ENCODE measurements at regions not wholly inside any gene's neighbourhood (a gene's known extent, or its start where the extent isn't known, plus 50 kb on each side); places are given as distances from the start of the nearest gene placed in this dataset.

DNA sequence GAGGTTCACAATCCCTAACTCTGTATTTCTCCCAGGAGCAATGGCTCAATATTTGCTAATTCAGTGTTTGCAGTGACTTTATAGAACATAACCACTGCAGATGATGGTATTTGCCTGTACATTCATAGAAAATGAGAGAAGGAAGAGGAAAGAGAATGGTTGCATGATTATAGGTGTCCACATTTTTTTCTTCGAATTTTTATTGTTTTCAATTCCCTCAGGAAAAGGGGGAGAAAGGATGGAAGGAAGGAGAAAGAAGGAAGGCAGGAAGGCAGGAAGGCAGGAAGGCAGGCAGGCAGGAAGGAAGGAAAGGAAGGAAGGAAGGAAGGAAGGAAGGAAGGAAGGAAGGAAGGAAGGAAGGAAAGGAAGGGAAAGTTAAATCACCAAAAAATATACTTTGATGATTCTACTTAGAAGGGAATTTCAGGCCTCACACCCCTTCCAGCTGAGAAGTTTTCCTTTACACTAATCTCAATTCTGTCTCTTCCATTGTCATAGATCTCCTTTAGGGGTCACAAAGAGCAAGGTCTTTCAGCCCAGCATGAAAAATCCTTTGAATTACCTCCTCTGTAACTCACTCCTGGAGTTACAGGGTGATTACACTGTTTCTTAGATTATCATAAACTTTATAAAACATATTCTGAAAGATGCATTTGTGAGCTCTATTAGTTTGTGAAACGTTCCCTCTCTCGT, 118.8 kb upstream of the INHBA start:
- no peak overlapping the region for H3K27ac ChIP-seq (ENCODE audit: low read depth in 1 of 2, low read length in 2 of 2)
- H3K4me3 ChIP-seq (ENCODE audit: low read depth in 1 of 3, low read length in 3 of 3) = no peak overlapping the region
- no peaks in the 10 kb centered on the region for H3K9me3 ChIP-seq (ENCODE audit: control insufficient read depth in 4 of 4, low read length in 3 of 4)
- no peaks in the 10 kb centered on the region for H3K4me1 ChIP-seq (ENCODE audit: control insufficient read depth in 4 of 4, insufficient read depth in 4 of 4, low read length in 3 of 4)
- no peak for DNase-seq (ENCODE audit: low spot score)
- no peak for TF ChIP-seq TAF1 (conservative IDR thresholded peaks at IDR 0.05)
- TF ChIP-seq, protein P1, sequence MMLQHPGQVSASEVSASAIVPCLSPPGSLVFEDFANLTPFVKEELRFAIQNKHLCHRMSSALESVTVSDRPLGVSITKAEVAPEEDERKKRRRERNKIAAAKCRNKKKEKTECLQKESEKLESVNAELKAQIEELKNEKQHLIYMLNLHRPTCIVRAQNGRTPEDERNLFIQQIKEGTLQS (IDR thresholded peaks at IDR 0.05) = no peak
- TF ChIP-seq, protein P2, sequence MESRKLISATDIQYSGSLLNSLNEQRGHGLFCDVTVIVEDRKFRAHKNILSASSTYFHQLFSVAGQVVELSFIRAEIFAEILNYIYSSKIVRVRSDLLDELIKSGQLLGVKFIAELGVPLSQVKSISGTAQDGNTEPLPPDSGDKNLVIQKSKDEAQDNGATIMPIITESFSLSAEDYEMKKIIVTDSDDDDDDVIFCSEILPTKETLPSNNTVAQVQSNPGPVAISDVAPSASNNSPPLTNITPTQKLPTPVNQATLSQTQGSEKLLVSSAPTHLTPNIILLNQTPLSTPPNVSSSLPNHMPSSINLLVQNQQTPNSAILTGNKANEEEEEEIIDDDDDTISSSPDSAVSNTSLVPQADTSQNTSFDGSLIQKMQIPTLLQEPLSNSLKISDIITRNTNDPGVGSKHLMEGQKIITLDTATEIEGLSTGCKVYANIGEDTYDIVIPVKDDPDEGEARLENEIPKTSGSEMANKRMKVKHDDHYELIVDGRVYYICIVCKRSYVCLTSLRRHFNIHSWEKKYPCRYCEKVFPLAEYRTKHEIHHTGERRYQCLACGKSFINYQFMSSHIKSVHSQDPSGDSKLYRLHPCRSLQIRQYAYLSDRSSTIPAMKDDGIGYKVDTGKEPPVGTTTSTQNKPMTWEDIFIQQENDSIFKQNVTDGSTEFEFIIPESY (IDR thresholded peaks at IDR 0.05) = no peak
- no peak for TF ChIP-seq FOXA1 (IDR thresholded peaks at IDR 0.05)
- TF ChIP-seq NR2F2 (IDR thresholded peaks at IDR 0.05) = no peak
- no peak for TF ChIP-seq EGR1 (IDR thresholded peaks at IDR 0.05; ENCODE audit: low read depth in 2 of 2)
- TF ChIP-seq SP1 (IDR thresholded peaks at IDR 0.05) = no peak
- WGBS = 57% methylated on average over 3 of the region's 3 CpGs
- peaks cover 0 to 4% (median 0%) of the 10 kb centered on the region in 4 donors for H3K27me3 ChIP-seq (ENCODE audit: control insufficient read depth in 4 of 4, insufficient read depth in 4 of 4, low read length in 3 of 4)
- H3K9ac ChIP-seq (ENCODE audit: low read depth in 1 of 2, low read length in 2 of 2) = no peak overlapping the region
- no peaks in the 10 kb centered on the region for H3K36me3 ChIP-seq (ENCODE audit: control insufficient read depth in 4 of 4, insufficient read depth in 3 of 4, low read depth in 1 of 4, low read length in 3 of 4)

DNA sequence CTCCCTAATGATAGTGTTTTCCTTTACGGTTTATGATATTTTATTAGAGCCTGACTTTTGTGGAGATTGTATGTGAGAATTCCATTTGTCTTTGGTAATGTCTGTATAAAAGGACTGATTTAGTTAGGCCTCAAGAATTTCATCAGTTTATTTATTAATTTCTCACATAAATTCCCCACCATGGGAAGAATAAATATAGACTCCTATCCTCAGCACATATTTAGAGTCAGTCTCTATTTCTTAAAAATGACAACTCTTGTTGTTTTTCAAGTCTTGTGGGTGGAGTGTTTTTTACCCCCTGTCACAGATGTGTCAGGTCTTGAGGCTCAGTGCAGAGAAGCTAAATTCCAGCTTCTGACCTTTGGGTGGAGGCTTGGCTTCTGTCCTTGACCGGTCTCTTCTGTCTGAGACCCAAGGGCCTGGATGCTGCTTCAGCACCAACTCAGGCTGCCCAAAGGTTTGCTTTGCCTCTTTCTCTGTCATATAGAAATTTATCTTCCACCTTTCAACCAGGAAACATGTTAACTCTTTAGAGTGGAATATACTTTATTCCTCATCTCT, 117.3 kb upstream of the INHBA start:
- no peak for DNase-seq (ENCODE audit: low spot score)

More for the DNA sequence above, 117.3 kb upstream of the INHBA start:
- no peak overlapping the region for H3K4me3 ChIP-seq (ENCODE audit: low read depth in 1 of 3, low read length in 3 of 3)
- TF ChIP-seq HNF4A (conservative IDR thresholded peaks at IDR 0.05) (no peak), GABPA (IDR thresholded peaks at IDR 0.05 in 1 of 2, conservative IDR thresholded peaks at IDR 0.05 in 1 of 2) (no peak), RAD21 (IDR thresholded peaks at IDR 0.05) (no peak), YY1 (IDR thresholded peaks at IDR 0.05) (no peak), RXRA (IDR thresholded peaks at IDR 0.05) (no peak), NR2F2 (IDR thresholded peaks at IDR 0.05) (no peak), TAF1 (conservative IDR thresholded peaks at IDR 0.05) (no peak), EGR1 (IDR thresholded peaks at IDR 0.05; ENCODE audit: low read depth in 2 of 2) (no peak), FOXA2 (IDR thresholded peaks at IDR 0.05) (no peak), FOXA1 (IDR thresholded peaks at IDR 0.05) (no peak), SP1 (IDR thresholded peaks at IDR 0.05) (no peak)
- TF ChIP-seq, protein P3, sequence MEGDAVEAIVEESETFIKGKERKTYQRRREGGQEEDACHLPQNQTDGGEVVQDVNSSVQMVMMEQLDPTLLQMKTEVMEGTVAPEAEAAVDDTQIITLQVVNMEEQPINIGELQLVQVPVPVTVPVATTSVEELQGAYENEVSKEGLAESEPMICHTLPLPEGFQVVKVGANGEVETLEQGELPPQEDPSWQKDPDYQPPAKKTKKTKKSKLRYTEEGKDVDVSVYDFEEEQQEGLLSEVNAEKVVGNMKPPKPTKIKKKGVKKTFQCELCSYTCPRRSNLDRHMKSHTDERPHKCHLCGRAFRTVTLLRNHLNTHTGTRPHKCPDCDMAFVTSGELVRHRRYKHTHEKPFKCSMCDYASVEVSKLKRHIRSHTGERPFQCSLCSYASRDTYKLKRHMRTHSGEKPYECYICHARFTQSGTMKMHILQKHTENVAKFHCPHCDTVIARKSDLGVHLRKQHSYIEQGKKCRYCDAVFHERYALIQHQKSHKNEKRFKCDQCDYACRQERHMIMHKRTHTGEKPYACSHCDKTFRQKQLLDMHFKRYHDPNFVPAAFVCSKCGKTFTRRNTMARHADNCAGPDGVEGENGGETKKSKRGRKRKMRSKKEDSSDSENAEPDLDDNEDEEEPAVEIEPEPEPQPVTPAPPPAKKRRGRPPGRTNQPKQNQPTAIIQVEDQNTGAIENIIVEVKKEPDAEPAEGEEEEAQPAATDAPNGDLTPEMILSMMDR (IDR thresholded peaks at IDR 0.05; ENCODE audit: low read depth, low read length, missing input control) = no peak
- TF ChIP-seq, protein P4, sequence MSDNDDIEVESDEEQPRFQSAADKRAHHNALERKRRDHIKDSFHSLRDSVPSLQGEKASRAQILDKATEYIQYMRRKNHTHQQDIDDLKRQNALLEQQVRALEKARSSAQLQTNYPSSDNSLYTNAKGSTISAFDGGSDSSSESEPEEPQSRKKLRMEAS (IDR thresholded peaks at IDR 0.05) = no peak
- TF ChIP-seq, protein P2 (IDR thresholded peaks at IDR 0.05) = no peak
- H3K27ac ChIP-seq (ENCODE audit: low read depth in 1 of 2, low read length in 2 of 2) = no peak overlapping the region
- no peak overlapping the region for H3K9ac ChIP-seq (ENCODE audit: low read depth in 1 of 2, low read length in 2 of 2)
- H3K9me3 ChIP-seq (ENCODE audit: control insufficient read depth in 4 of 4, low read length in 3 of 4) = no peaks in the 10 kb centered on the region
- H3K27me3 ChIP-seq (ENCODE audit: control insufficient read depth in 4 of 4, insufficient read depth in 4 of 4, low read length in 3 of 4) = peaks cover 0 to 5% (median 0%) of the 10 kb centered on the region in 4 donors
- H3K4me1 ChIP-seq (ENCODE audit: control insufficient read depth in 4 of 4, insufficient read depth in 4 of 4, low read length in 3 of 4) = no peaks in the 10 kb centered on the region
- WGBS = 87% methylated on average over 2 of the region's 2 CpGs
- no peaks in the 10 kb centered on the region for H3K36me3 ChIP-seq (ENCODE audit: control insufficient read depth in 4 of 4, insufficient read depth in 3 of 4, low read depth in 1 of 4, low read length in 3 of 4)
